HepG2 (cell line): ENCODE measurements at regions not wholly inside any gene's neighbourhood (a gene's known extent, or its start where the extent isn't known, plus 50 kb on each side); places are given as distances from the start of the nearest gene placed in this dataset.

ENCODE experiments used
- ASH2L ChIP-seq: fragments of 300-600, 200-600 bp; sonication (generic); IDR thresholded peaks from 2 replicates; pipeline ENCODE4 v1.7.0; 2017; ENCODE audit warnings: low read depth, mild to moderate bottlenecking, moderate library complexity, mixed read lengths, low read length; ENCODE audit not compliant: insufficient read length
- CTCF ChIP-seq: sonication (generic); formaldehyde crosslinking; IDR thresholded peaks from 2 replicates; pipeline ENCODE4 v1.5.0; 2020; ENCODE audit warnings: mild to moderate bottlenecking, missing genetic modification reagents, moderate library complexity
- EZH2 ChIP-seq: conservative IDR thresholded peaks from 2 replicates; pipeline ENCODE4 v1.6.1; 2012; ENCODE audit warnings: mild to moderate bottlenecking, low read depth, low read length, moderate library complexity
- FOXA1 ChIP-seq, 2 experiments: fragments of 450-650 bp in 1 of 2; sonication (generic) in 1 of 2; formaldehyde crosslinking in 1 of 2; IDR thresholded peaks; 2 replicates each; pipeline versions ENCODE4 v1.4.0 to v1.6.1; 2016 to 2020; ENCODE audit warnings: missing genetic modification reagents in 1 of 2
- MTA3 ChIP-seq: sonication (generic); formaldehyde crosslinking; IDR thresholded peaks from 2 replicates; pipeline ENCODE4 v1.4.0; 2020; ENCODE audit warnings: missing genetic modification reagents
- RNF219 ChIP-seq: sonication (generic); formaldehyde crosslinking; IDR thresholded peaks from 2 replicates; pipeline ENCODE4 v1.5.0; 2020; ENCODE audit warnings: mild to moderate bottlenecking, missing genetic modification reagents
- TBL1XR1 ChIP-seq: fragments of 150-350 bp; IDR thresholded peaks from 2 replicates; pipeline ENCODE4 v1.6.1; 2014; ENCODE audit warnings: borderline replicate concordance, low read length; ENCODE audit not compliant: partially characterized antibody
- ZNF432 ChIP-seq: sonication (generic); formaldehyde crosslinking; IDR thresholded peaks from 2 replicates; pipeline ENCODE4 v1.5.0; 2020; ENCODE audit warnings: missing genetic modification reagents, mild to moderate bottlenecking, borderline replicate concordance

GRCh38 chr9:129373361-129373760 lies 195.3 kb upstream of the IER5L start:
- TF ChIP-seq EZH2: no peak
- no peak for TF ChIP-seq ZNF432 (CRISPR knock-in tag)
- no peak for TF ChIP-seq MTA3 (CRISPR knock-in tag)
- no peak for TF ChIP-seq CTCF (CRISPR knock-in tag)
- TF ChIP-seq FOXA1 (IDR thresholded peaks at IDR 0.05): no peak
- TF ChIP-seq FOXA1 (CRISPR knock-in tag; IDR thresholded peaks at IDR 0.05): no peak
- no peak for TF ChIP-seq RNF219
- TF ChIP-seq TBL1XR1: no peak
- no peak for TF ChIP-seq ASH2L
